Ishikawa (cell line): ENCODE measurements at regions not wholly inside any gene's neighbourhood (a gene's known extent, or its start where the extent isn't known, plus 50 kb on each side); places are given as distances from the start of the nearest gene placed in this dataset.

Experiments used
- CEBPB ChIP-seq: IDR thresholded peaks from 2 replicates; pipeline ENCODE4 v1.6.1; 2012
- CREB1 ChIP-seq: IDR thresholded peaks from 2 replicates; pipeline ENCODE4 v1.6.1; 2012; ENCODE audit warnings: low read depth
- EGR1 ChIP-seq: IDR thresholded peaks from 2 replicates; pipeline ENCODE4 v1.6.1; 2012
- EP300 ChIP-seq: IDR thresholded peaks from 2 replicates; pipeline ENCODE4 v1.6.1; 2012; ENCODE audit warnings: borderline replicate concordance
- FOXM1 ChIP-seq: IDR thresholded peaks from 2 replicates; pipeline ENCODE4 v1.6.1; 2012; ENCODE audit warnings: low read depth, borderline replicate concordance
- NFIC ChIP-seq: IDR thresholded peaks from 2 replicates; pipeline ENCODE4 v1.6.1; 2012
- RAD21 ChIP-seq: IDR thresholded peaks from 2 replicates; pipeline ENCODE4 v1.6.1; 2012; ENCODE audit warnings: low read depth
- TAF1 ChIP-seq: IDR thresholded peaks from 2 replicates; pipeline ENCODE4 v1.6.1; 2012; ENCODE audit warnings: low read depth, mild to moderate bottlenecking
- TCF12 ChIP-seq: IDR thresholded peaks from 2 replicates; pipeline ENCODE4 v1.6.1; 2012; ENCODE audit warnings: low read depth
- TEAD4 ChIP-seq: IDR thresholded peaks from 2 replicates; pipeline ENCODE4 v1.6.1; 2012
- YY1 ChIP-seq: IDR thresholded peaks from 2 replicates; pipeline ENCODE4 v1.6.1; 2012; ENCODE audit warnings: low read depth
- ZBTB7A ChIP-seq: IDR thresholded peaks from 2 replicates; pipeline ENCODE4 v1.6.1; 2012; ENCODE audit warnings: low read depth
- TF ChIP-seq, protein P1 (sequence below): IDR thresholded peaks from 2 replicates; pipeline ENCODE4 v1.6.1; 2012
- TF ChIP-seq, protein P2 (sequence below): IDR thresholded peaks from 2 replicates; pipeline ENCODE4 v1.6.1; 2012
- TF ChIP-seq, protein P3 (sequence below): IDR thresholded peaks from 2 replicates; pipeline ENCODE4 v1.6.1; 2012; ENCODE audit warnings: low read depth, mild to moderate bottlenecking

DNA sequence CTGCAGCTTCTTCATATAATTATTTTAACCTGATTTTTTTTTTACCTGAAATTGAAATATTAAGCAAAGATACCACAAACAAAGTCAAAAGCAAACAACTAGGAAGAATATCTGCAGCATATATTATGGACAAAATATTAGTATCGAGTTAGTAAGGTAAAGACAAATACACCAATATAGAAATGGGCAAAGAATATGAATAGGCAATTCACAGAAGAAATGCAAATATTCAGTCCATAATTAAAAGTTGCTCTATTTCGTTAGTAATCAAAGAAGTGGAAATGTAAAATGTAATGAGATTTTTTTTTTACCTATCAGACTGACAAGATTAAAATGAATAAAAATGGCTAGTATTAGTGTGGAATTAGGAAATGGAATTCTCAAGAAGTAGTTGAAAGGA lies 121.5 kb downstream of the CD83 start:
- TF ChIP-seq, protein P1, sequence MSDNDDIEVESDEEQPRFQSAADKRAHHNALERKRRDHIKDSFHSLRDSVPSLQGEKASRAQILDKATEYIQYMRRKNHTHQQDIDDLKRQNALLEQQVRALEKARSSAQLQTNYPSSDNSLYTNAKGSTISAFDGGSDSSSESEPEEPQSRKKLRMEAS = no peak
- TF ChIP-seq TAF1 = no peak
- no peak for TF ChIP-seq YY1
- TF ChIP-seq TCF12 = no peak
- TF ChIP-seq, protein P2, sequence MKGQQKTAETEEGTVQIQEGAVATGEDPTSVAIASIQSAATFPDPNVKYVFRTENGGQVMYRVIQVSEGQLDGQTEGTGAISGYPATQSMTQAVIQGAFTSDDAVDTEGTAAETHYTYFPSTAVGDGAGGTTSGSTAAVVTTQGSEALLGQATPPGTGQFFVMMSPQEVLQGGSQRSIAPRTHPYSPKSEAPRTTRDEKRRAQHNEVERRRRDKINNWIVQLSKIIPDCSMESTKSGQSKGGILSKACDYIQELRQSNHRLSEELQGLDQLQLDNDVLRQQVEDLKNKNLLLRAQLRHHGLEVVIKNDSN = no peak
- no peak for TF ChIP-seq FOXM1
- TF ChIP-seq ZBTB7A = no peak
- no peak for TF ChIP-seq CREB1
- TF ChIP-seq NFIC = no peak
- TF ChIP-seq RAD21 = no peak
- TF ChIP-seq CEBPB = no peak
- no peak for TF ChIP-seq EP300
- no peak for TF ChIP-seq TEAD4

DNA sequence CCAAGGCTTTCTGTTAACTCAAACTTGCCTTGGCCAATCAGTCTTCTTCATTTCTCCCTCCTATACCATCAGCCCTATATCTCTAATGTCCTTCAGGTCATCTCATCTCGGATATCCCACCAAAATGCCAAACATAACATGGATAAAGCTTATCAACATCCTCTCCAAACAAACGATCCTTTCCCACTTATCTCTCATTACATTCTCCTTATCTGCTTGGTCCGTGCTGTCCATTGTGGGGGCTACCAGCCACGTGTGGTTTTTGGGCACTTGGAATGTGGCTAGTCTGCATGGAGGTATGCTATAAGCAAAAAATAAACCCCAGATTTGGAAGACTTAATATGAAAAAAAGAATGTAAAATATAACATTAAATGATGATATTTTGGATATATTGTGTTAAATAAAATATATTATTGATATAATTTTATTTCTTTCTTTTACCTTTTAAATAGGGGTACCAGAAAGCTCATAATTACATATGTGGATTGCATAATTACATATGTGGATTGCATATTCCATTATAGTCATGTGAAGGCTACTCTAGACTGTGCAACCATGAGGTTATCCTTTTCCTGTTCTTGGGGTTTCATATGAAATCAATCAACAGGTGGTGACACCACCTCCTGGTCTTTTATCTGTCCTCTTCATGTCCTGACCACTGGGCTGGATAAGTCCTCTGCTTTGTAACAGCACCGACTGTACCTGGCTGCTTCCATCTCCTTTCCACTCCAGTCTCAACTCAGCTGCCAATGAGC lies 123.0 kb downstream of the CD83 start:
- TF ChIP-seq EP300 = no peak

DNA sequence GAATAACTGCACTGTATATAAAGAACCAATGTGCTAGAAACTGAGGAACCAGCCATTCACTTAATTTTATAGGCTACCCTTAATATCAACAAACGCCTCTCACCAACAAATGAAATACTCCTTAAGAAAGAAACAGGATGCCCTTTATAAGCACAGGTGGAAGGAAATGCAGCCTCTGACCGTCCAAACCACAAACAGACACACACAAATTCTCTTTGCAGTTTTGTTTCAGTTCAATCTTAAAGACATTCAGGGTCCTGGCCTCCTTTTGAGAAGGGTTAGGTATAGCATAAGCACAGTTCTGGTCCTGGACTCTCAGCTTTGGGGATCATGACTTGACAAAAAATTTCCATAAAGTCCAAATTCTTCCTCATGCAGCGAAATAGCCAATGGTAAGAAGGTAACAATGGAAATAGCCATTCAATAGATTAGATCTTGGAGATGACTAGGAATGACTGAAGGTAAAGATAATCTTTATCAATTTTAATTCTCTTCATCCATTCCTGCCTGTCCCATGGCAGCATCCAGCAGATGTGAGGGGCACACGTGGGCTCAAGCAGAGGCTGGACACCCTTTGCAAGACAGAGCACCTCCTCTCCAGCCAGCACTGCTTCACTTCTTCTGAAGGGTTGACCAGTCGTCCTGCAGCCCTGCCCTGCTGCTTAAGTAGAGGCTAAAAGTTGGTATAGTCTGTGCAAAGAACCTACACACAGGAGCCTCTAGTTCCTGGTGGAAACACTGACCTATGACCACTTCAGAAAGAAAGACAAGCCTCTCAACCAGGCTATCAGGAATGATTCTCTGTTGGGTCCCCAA lies 123.9 kb downstream of the CD83 start:
- TF ChIP-seq CEBPB = no peak
- no peak for TF ChIP-seq TEAD4
- TF ChIP-seq TCF12 = no peak
- no peak for TF ChIP-seq TAF1
- TF ChIP-seq FOXM1 = no peak
- no peak for TF ChIP-seq NFIC
- no peak for TF ChIP-seq RAD21
- no peak for TF ChIP-seq EP300
- TF ChIP-seq, protein P1 = no peak
- TF ChIP-seq, protein P3, sequence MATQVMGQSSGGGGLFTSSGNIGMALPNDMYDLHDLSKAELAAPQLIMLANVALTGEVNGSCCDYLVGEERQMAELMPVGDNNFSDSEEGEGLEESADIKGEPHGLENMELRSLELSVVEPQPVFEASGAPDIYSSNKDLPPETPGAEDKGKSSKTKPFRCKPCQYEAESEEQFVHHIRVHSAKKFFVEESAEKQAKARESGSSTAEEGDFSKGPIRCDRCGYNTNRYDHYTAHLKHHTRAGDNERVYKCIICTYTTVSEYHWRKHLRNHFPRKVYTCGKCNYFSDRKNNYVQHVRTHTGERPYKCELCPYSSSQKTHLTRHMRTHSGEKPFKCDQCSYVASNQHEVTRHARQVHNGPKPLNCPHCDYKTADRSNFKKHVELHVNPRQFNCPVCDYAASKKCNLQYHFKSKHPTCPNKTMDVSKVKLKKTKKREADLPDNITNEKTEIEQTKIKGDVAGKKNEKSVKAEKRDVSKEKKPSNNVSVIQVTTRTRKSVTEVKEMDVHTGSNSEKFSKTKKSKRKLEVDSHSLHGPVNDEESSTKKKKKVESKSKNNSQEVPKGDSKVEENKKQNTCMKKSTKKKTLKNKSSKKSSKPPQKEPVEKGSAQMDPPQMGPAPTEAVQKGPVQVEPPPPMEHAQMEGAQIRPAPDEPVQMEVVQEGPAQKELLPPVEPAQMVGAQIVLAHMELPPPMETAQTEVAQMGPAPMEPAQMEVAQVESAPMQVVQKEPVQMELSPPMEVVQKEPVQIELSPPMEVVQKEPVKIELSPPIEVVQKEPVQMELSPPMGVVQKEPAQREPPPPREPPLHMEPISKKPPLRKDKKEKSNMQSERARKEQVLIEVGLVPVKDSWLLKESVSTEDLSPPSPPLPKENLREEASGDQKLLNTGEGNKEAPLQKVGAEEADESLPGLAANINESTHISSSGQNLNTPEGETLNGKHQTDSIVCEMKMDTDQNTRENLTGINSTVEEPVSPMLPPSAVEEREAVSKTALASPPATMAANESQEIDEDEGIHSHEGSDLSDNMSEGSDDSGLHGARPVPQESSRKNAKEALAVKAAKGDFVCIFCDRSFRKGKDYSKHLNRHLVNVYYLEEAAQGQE = no peak

DNA sequence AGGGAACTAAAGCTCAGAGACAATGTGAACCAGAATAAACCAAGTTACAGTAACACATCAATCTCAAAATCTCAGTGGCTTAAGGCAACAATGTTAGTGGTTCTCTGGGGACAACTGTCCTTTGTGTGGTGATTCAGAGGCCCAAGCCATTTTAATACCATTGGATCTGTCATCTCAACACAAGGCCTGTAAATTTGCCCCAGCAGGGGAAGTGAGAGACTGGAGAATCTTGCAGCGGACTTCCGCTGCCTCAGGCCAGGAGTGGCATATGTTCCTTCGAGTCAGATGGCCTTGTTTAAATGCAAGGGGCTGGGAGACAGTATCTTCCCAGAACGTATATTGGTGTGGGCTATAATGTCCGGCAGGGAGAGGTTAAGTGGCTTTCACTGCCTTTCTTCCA lies 126.0 kb downstream of the CD83 start:
- no peak for TF ChIP-seq CEBPB
- TF ChIP-seq FOXM1 = no peak
- no peak for TF ChIP-seq TAF1
- TF ChIP-seq EP300 = no peak
- TF ChIP-seq CREB1 = no peak
- no peak for TF ChIP-seq YY1
- no peak for TF ChIP-seq ZBTB7A
- no peak for TF ChIP-seq RAD21
- no peak for TF ChIP-seq TEAD4
- TF ChIP-seq TCF12 = no peak

DNA sequence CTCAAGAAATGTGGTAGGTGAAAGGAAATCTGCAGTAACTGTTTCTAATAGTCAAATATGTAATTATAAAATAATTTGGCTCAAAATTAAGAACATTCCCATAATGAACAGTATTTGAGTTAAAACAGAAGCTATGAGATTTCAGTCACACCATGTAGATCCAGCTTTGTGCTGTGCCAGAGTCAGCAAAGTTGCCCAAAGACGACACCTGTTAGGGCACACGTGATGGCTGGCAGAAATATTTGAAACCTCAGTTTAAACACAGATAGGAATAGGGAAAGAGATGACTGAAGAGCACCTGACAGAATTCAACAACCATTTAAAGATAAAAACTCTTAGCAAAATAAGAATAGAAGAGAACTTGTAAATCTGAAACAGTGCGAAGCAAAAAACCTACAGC lies 129.3 kb downstream of the CD83 start:
- TF ChIP-seq EP300 (no peak), CEBPB (no peak), TAF1 (no peak), EGR1 (no peak)
- TF ChIP-seq, protein P1 = no peak

DNA sequence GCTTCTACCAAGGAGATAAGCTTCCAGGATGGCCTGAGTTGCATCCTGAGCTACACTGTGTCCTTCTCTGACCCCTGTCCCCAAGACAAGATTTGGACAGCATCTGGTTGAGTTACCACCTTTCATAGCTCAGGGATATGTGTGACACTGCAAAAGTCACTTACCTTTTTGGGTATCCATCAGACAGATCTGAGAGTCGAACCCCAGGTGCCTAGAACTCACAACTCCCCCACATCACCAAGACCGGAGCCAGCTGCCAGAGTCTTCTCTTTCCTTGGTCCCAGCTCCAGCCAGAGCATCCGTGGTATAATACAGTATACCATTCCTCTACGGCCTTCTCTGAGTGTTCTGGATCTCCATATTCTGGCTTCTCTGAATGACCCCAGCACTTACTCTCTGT lies 133.0 kb downstream of the CD83 start:
- TF ChIP-seq NFIC (no peak), YY1 (no peak), RAD21 (no peak), TEAD4 (no peak), ZBTB7A (no peak), FOXM1 (no peak), CEBPB (no peak), EGR1 (no peak), EP300 (no peak), TAF1 (no peak), TCF12 (no peak), CREB1 (no peak)
- TF ChIP-seq, protein P1 = no peak
- TF ChIP-seq, protein P3 = no peak
- TF ChIP-seq, protein P2 = no peak
